Kidney glomerular epithelial cell (primary cell): ENCODE measurements at regions not wholly inside any gene's neighbourhood (a gene's known extent, or its start where the extent isn't known, plus 50 kb on each side); places are given as distances from the start of the nearest gene placed in this dataset.
"Not testable (repeated sequence)": the region's sequence is repeated elsewhere in the genome, so short reads cannot be mapped to it uniquely, and the experiment has no call there.

ENCODE experiments used
- DNase-seq: peaks from one replicate; lab custom pipeline; 2025; lab: John Stamatoyannopoulos, UW

- no peak for DNase-seq
These were observed 291.5 kb upstream of the CCDC179 start for GRCh38 chr11:23151819-23152218.

GRCh38 chr11:23155503-23155902 is 295.2 kb upstream of the CCDC179 start:
- DNase-seq: no peak

- DNase-seq: no peak
These were observed 303.7 kb upstream of the CCDC179 start for GRCh38 chr11:23164022-23164421.

GRCh38 chr11:23166376-23166775 is 306.1 kb upstream of the CCDC179 start:
- DNase-seq: no peak

GRCh38 chr11:23179609-23180008 is 319.3 kb upstream of the CCDC179 start:
- no peak for DNase-seq

GRCh38 chr11:23181022-23181807 is 320.9 kb upstream of the CCDC179 start:
- no peak for DNase-seq

- DNase-seq: no peak
These were observed 332.0 kb upstream of the CCDC179 start for GRCh38 chr11:23192256-23192655.

- DNase-seq: no peak
These were observed 341.8 kb upstream of the CCDC179 start for GRCh38 chr11:23201936-23202522.

- no peak for DNase-seq
These were observed 342.3 kb upstream of the CCDC179 start for GRCh38 chr11:23202611-23203010.

- peak; percentile 20 for DNase-seq
These were observed 345.0 kb upstream of the CCDC179 start for GRCh38 chr11:23205156-23205871.

- no peak for DNase-seq
These were observed 346.6 kb upstream of the CCDC179 start for GRCh38 chr11:23206741-23207336.

GRCh38 chr11:23211221-23211620 is 350.9 kb upstream of the CCDC179 start:
- DNase-seq: no peak

GRCh38 chr11:23212807-23213206 is 352.5 kb upstream of the CCDC179 start:
- DNase-seq: no peak

GRCh38 chr11:23217072-23217471 is 356.8 kb upstream of the CCDC179 start:
- DNase-seq: no peak

GRCh38 chr11:23220086-23220485 is 359.8 kb upstream of the CCDC179 start:
- DNase-seq: not testable (repeated sequence)

GRCh38 chr11:23221366-23221765 is 361.1 kb upstream of the CCDC179 start:
- DNase-seq: no peak

GRCh38 chr11:23226331-23227077 is 366.2 kb upstream of the CCDC179 start:
- DNase-seq: no peak

- no peak for DNase-seq
These were observed 366.8 kb upstream of the CCDC179 start for GRCh38 chr11:23227078-23227445.

GRCh38 chr11:23232652-23233051 is 372.4 kb upstream of the CCDC179 start:
- no peak for DNase-seq

- DNase-seq: peak; percentile 3
These were observed 372.8 kb upstream of the CCDC179 start for GRCh38 chr11:23233075-23233474.

GRCh38 chr11:23236826-23237555 is 376.7 kb upstream of the CCDC179 start:
- no peak for DNase-seq
